DOHH2 (cell line): ENCODE measurements at regions not wholly inside any gene's neighbourhood (a gene's known extent, or its start where the extent isn't known, plus 50 kb on each side); places are given as distances from the start of the nearest gene placed in this dataset.

Source experiments
- CTCF ChIP-seq: fragments of 200-600 bp; sonication (generic); IDR thresholded peaks from one replicate; pipeline ENCODE4 v1.5.1; 2014; ENCODE audit warnings: antibody characterized with exemption, mild to moderate bottlenecking, low read depth, low read length; ENCODE audit not compliant: poor library complexity, severe bottlenecking
- EZH2phosphoT487 ChIP-seq: fragments of 200-600 bp; sonication (generic); IDR thresholded peaks from 2 replicates; pipeline ENCODE4 v1.6.1; 2017; ENCODE audit warnings: borderline replicate concordance, mild to moderate bottlenecking, antibody characterized with exemption, low read length, moderate library complexity, mixed read lengths

GRCh38 chr14:104429291-104429861, 150.2 kb upstream of the C14orf180 start:
- TF ChIP-seq CTCF (no peak), EZH2phosphoT487 (no peak)
